HepG2 (cell line): ENCODE measurements at regions not wholly inside any gene's neighbourhood (a gene's known extent, or its start where the extent isn't known, plus 50 kb on each side); places are given as distances from the start of the nearest gene placed in this dataset.

ENCODE experiments used
- AKNA ChIP-seq: sonication (generic); formaldehyde crosslinking; IDR thresholded peaks from 2 replicates; pipeline ENCODE4 v1.4.0; 2020; ENCODE audit warnings: missing genetic modification reagents, borderline replicate concordance
- ARID2 ChIP-seq: sonication (generic); formaldehyde crosslinking; IDR thresholded peaks from 2 replicates; pipeline ENCODE4 v1.8.1; 2022; ENCODE audit warnings: mild to moderate bottlenecking, missing genetic modification reagents, borderline replicate concordance
- ARID5B ChIP-seq: IDR thresholded peaks from 2 replicates; pipeline ENCODE4 v1.4.0; 2020; ENCODE audit warnings: mild to moderate bottlenecking, missing genetic modification reagents
- FOXA1 ChIP-seq, 2 experiments: fragments of 450-650 bp in 1 of 2; sonication (generic) in 1 of 2; formaldehyde crosslinking in 1 of 2; IDR thresholded peaks; 2 replicates each; pipeline versions ENCODE4 v1.4.0 to v1.6.1; 2016 to 2020; ENCODE audit warnings: missing genetic modification reagents in 1 of 2
- MEIS2 ChIP-seq: sonication (generic); formaldehyde crosslinking; IDR thresholded peaks from 2 replicates; pipeline ENCODE4 v1.9.0; 2021; ENCODE audit warnings: mild to moderate bottlenecking, missing genetic modification reagents
- MIER3 ChIP-seq: IDR thresholded peaks from 2 replicates; pipeline ENCODE4 v1.6.1; 2016; ENCODE audit warnings: missing compliant biosample characterization, borderline replicate concordance
- MZF1 ChIP-seq: sonication (generic); formaldehyde crosslinking; IDR thresholded peaks from 2 replicates; pipeline ENCODE4 v1.8.1; 2023; ENCODE audit warnings: mild to moderate bottlenecking, missing genetic modification reagents, borderline replicate concordance
- NFRKB ChIP-seq: fragments of 450-650 bp; IDR thresholded peaks from 2 replicates; pipeline ENCODE4 v1.6.1; 2017
- NR2F1 ChIP-seq, 2 experiments: fragments of 450-650 bp in 1 of 2; formaldehyde crosslinking in 1 of 2; IDR thresholded peaks; 2 replicates each; pipeline versions ENCODE4 v1.5.0 to v1.6.1; 2016 to 2020; ENCODE audit warnings: mild to moderate bottlenecking in 1 of 2, missing compliant biosample characterization in 1 of 2, missing genetic modification reagents in 1 of 2, moderate library complexity in 1 of 2
- PITX1 ChIP-seq: sonication (generic); formaldehyde crosslinking; IDR thresholded peaks from 2 replicates; pipeline ENCODE4 v1.5.1; 2020; ENCODE audit warnings: mild to moderate bottlenecking, missing genetic modification reagents
- PLSCR1 ChIP-seq: sonication (generic); formaldehyde crosslinking; IDR thresholded peaks from 2 replicates; pipeline ENCODE4 v1.5.0; 2020; ENCODE audit warnings: missing genetic modification reagents, mild to moderate bottlenecking, borderline replicate concordance
- POLR2A ChIP-seq, 2 experiments: IDR thresholded peaks; 2 replicates each; pipeline ENCODE4 v1.6.1; 2011; ENCODE audit warnings: low read depth in 2 of 2, low read length in 2 of 2, mild to moderate bottlenecking in 1 of 2, moderate library complexity in 1 of 2; ENCODE audit not compliant: insufficient read depth in 1 of 2
- REL ChIP-seq: sonication (generic); formaldehyde crosslinking; conservative IDR thresholded peaks from 2 replicates; pipeline ENCODE4 v1.8.0; 2022; ENCODE audit warnings: mild to moderate bottlenecking, missing genetic modification reagents, moderate library complexity
- ZBTB49 ChIP-seq: sonication (generic); formaldehyde crosslinking; IDR thresholded peaks from 2 replicates; pipeline ENCODE4 v1.4.0; 2020; ENCODE audit warnings: missing genetic modification reagents, borderline replicate concordance
- ZKSCAN5 ChIP-seq: sonication (generic); formaldehyde crosslinking; IDR thresholded peaks from 2 replicates; pipeline ENCODE4 v1.5.1; 2020; ENCODE audit warnings: mild to moderate bottlenecking, missing genetic modification reagents
- ZNF704 ChIP-seq: sonication (generic); formaldehyde crosslinking; IDR thresholded peaks from 2 replicates; pipeline ENCODE4 v1.8.1; 2023; ENCODE audit warnings: mild to moderate bottlenecking, inconsistent platforms, moderate library complexity, missing genetic modification reagents, borderline replicate concordance
- ZNF782 ChIP-seq: sonication (generic); formaldehyde crosslinking; IDR thresholded peaks from 2 replicates; pipeline ENCODE4 v1.4.0; 2020; ENCODE audit warnings: missing genetic modification reagents, mild to moderate bottlenecking, borderline replicate concordance

- TF ChIP-seq ARID5B (CRISPR knock-in tag) (no peak), FOXA1 (IDR thresholded peaks at IDR 0.05) (peak; percentile 31; the same call in 1 of the 2 replicates), FOXA1 (CRISPR knock-in tag; IDR thresholded peaks at IDR 0.05) (no peak), MEIS2 (CRISPR knock-in tag) (no peak), ZKSCAN5 (CRISPR knock-in tag) (no peak), PLSCR1 (CRISPR knock-in tag) (no peak), AKNA (CRISPR knock-in tag) (no peak), ZNF782 (CRISPR knock-in tag) (no peak), MZF1 (CRISPR knock-in tag) (no peak), NR2F1 (CRISPR knock-in tag; IDR thresholded peaks at IDR 0.05) (no peak), ZBTB49 (CRISPR knock-in tag) (no peak), REL (CRISPR knock-in tag) (no peak), ARID2 (CRISPR knock-in tag) (no peak), MIER3 (no peak), ZNF704 (CRISPR knock-in tag) (no peak), POLR2A (IDR thresholded peaks at IDR 0.05; ENCODE audit: insufficient read depth in 1 of 2, low read depth in 2 of 2, low read length in 2 of 2) (no peak), NFRKB (peak; percentile 40; the same call in 1 of the 2 replicates), PITX1 (CRISPR knock-in tag) (no peak)
Measured at GRCh38 chr2:234578389-234578788, 81.5 kb upstream of the ARL4C start (continued).
